ENCODE measurements at regions not wholly inside any gene's neighbourhood (a gene's known extent, or its start where the extent isn't known, plus 50 kb on each side); places are given as distances from the start of the nearest gene placed in this dataset.

DNA sequence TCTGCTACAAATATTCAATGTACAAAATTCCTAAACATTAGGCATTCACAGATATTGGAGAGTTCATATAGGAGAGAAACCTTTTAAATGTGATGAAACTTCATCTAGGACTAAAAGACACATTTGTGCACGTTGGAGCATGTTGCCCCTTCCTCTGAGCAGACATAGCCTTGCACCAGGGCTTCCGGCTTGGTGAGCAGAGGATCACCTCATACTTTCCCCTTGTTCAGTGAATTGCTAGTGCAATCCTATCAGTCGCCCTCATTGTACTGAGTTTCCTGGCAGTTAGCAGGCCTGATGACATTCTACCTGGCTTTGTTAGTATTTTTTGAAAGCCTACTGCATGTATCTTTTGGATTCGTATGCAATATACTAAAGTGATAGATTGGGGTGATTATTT lies 466.2 kb downstream of the SPRY1 start:
- TF ChIP-seq EZH2phosphoT487 (IDR thresholded peaks at IDR 0.05; ENCODE audit: insufficient read depth, low read depth) (no peak), EZH2 (IDR thresholded peaks at IDR 0.05; ENCODE audit: insufficient read depth, poor library complexity, severe bottlenecking) (no peak)
